Suprapubic skin (tissue), 4 donors: ENCODE measurements at regions not wholly inside any gene's neighbourhood (a gene's known extent, or its start where the extent isn't known, plus 50 kb on each side); places are given as distances from the start of the nearest gene placed in this dataset.

ENCODE experiments used
- EP300 ChIP-seq: sonication (generic); formaldehyde crosslinking; IDR thresholded peaks from one replicate; pipeline ENCODE4 v1.6.1; 2017; ENCODE audit warnings: antibody characterized with exemption
- POLR2AphosphoS5 ChIP-seq, 3 donors: sonication (generic); formaldehyde crosslinking; IDR thresholded peaks; one replicate each; pipeline ENCODE4 v1.6.1; 2017; ENCODE audit warnings: antibody characterized with exemption in 3 of 3
- TF ChIP-seq, protein P1 (sequence below), 2 donors: fragments of 200-600 bp in 1 of 2; fragments of 450-650 bp in 1 of 2; sonication (generic) in 1 of 2; IDR thresholded peaks; one replicate each; pipeline ENCODE4 v1.5.1; 2016 to 2019; ENCODE audit warnings: antibody characterized with exemption in 2 of 2, mild to moderate bottlenecking in 1 of 2, moderate library complexity in 1 of 2

DNA sequence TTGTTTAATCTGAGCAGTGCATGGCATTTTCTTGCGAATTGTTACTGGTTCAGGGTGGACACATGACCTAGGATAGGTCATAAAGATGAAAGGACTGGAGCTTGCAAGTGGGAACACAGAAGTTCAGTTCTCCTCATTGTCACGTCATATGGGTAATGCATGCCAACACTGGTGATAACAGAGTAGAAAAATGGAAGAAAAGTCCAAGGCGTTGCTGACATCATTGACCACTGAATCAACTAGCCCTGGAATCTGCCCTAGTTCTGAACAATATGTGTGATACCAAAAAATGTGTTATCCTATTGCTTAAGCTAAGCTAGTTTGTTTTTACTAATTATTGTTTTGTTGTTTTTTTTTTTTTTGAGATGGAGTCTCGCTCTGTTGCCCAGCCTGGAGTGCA, 234.2 kb upstream of the MAF start:
- TF ChIP-seq, protein P1, sequence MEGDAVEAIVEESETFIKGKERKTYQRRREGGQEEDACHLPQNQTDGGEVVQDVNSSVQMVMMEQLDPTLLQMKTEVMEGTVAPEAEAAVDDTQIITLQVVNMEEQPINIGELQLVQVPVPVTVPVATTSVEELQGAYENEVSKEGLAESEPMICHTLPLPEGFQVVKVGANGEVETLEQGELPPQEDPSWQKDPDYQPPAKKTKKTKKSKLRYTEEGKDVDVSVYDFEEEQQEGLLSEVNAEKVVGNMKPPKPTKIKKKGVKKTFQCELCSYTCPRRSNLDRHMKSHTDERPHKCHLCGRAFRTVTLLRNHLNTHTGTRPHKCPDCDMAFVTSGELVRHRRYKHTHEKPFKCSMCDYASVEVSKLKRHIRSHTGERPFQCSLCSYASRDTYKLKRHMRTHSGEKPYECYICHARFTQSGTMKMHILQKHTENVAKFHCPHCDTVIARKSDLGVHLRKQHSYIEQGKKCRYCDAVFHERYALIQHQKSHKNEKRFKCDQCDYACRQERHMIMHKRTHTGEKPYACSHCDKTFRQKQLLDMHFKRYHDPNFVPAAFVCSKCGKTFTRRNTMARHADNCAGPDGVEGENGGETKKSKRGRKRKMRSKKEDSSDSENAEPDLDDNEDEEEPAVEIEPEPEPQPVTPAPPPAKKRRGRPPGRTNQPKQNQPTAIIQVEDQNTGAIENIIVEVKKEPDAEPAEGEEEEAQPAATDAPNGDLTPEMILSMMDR (IDR thresholded peaks at IDR 0.05) = no peak
- no peak for TF ChIP-seq EP300
- no peak for TF ChIP-seq POLR2AphosphoS5 (IDR thresholded peaks at IDR 0.05)
